RWPE1 (cell line): ENCODE measurements at regions not wholly inside any gene's neighbourhood (a gene's known extent, or its start where the extent isn't known, plus 50 kb on each side); places are given as distances from the start of the nearest gene placed in this dataset.

Experiments used
- CTCF ChIA-PET: fragments of 350-600 bp; sonication (Branson Sonifier 250); formaldehyde crosslinking; extraction: SDS; loops from one replicate; lab custom pipeline; 2021; lab: Yijun Ruan, JAX
- POLR2A ChIA-PET: fragments of 400-600 bp; formaldehyde crosslinking; extraction: SDS; loops from one replicate; lab custom pipeline; 2020; ENCODE audit warnings: antibody characterized with exemption; ENCODE audit not compliant: low non-redundant PET; lab: Yijun Ruan, JAX
- DNase-seq: peaks from one replicate; pipeline ENCODE4 v3.0.0; 2012; ENCODE audit warnings: low spot score
- H3K27ac ChIP-seq: fragments of 450-650 bp; 2 replicates; pipeline ENCODE4 v1.5.1; 2017
- TF ChIP-seq, protein P1 (sequence below): fragments of 450-650 bp; conservative IDR thresholded peaks from 2 replicates; pipeline ENCODE4 v1.5.1; 2017; ENCODE audit warnings: low read depth, mild to moderate bottlenecking

DNA sequence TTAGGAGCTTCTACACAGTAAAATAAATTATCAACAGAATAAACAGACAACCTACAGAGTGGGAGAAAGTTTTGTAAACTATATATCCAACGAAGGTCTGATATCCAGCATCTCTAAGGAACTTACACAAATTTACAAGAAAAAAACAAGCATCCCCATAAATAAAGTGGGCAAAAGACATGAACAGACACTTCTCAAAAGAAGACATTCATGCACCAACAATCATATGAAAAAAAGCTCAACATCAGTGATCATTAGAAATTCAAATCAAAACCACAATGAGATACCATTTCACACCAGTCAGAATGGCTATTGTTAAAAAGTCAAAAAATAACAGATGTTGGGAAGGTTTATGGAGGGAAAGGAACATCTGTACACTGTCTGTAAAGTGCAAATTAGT lies 526.4 kb upstream of the CAMK1G start:
- TF ChIP-seq, protein P1, sequence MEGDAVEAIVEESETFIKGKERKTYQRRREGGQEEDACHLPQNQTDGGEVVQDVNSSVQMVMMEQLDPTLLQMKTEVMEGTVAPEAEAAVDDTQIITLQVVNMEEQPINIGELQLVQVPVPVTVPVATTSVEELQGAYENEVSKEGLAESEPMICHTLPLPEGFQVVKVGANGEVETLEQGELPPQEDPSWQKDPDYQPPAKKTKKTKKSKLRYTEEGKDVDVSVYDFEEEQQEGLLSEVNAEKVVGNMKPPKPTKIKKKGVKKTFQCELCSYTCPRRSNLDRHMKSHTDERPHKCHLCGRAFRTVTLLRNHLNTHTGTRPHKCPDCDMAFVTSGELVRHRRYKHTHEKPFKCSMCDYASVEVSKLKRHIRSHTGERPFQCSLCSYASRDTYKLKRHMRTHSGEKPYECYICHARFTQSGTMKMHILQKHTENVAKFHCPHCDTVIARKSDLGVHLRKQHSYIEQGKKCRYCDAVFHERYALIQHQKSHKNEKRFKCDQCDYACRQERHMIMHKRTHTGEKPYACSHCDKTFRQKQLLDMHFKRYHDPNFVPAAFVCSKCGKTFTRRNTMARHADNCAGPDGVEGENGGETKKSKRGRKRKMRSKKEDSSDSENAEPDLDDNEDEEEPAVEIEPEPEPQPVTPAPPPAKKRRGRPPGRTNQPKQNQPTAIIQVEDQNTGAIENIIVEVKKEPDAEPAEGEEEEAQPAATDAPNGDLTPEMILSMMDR, result no peak
- DNase-seq, result no peak
- no peak overlapping the region for H3K27ac ChIP-seq
- CTCF ChIA-PET, result no interaction called here
- POLR2A ChIA-PET, result no interaction called here

DNA sequence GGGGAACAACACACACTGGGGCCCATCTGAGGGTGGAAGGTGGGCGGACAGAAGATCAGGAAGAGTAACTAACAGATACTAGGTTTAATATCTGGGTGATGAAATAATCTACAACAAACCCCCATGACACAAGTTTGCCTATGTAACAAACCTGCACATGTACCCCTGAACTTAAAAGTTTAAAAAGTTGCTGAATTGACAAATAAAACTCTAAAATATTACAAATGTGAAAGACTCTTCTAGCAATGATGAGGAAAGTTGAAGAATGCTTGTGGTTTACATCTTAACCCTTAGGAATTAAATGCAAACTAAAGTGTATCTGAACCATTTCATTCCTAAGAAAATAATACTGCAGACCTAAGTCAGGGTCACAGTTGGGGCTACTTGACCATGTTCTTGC lies 525.6 kb upstream of the CAMK1G start:
- H3K27ac ChIP-seq, result no peak overlapping the region
- POLR2A ChIA-PET, result no interaction called here
- no peak for DNase-seq
- CTCF ChIA-PET, result no interaction called here
- TF ChIP-seq, protein P1, result no peak

DNA sequence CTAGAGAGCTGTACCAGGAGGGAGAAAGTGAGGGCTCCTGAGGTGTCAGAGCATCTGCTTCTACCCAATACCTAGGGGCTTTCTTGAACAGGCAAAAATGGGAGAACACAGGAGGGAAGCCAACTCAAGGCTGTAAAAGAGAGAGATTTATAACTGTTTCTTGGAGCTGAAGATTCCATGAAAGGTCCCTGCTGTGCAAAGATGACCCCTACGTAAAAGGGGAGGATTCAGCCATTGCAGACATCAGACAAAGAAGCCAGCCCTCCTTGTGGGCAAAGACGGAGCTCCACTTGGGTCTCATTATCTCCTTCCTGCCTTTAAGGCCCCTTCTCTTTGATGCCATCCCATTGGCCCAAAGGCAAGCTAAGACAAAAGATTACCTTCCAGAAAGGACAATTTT lies 524.1 kb upstream of the CAMK1G start:
- H3K27ac ChIP-seq, result no peak overlapping the region
- no peak for DNase-seq
- TF ChIP-seq, protein P1, result no peak
- POLR2A ChIA-PET, result no interaction called here
- CTCF ChIA-PET, result interaction anchor here (0.6 kb wide), 1 partner anchor 41 kb away, joined by 4 read pairs; no protein-coding TSS in a partner anchor

- H3K27ac ChIP-seq, result no peak overlapping the region
- TF ChIP-seq, protein P1, result no peak
- no peak for DNase-seq
- ChIA-PET CTCF (no interaction called here), POLR2A (no interaction called here)
Observed at GRCh38 chr1:209059981-209060380, 523.5 kb upstream of the CAMK1G start.

DNA sequence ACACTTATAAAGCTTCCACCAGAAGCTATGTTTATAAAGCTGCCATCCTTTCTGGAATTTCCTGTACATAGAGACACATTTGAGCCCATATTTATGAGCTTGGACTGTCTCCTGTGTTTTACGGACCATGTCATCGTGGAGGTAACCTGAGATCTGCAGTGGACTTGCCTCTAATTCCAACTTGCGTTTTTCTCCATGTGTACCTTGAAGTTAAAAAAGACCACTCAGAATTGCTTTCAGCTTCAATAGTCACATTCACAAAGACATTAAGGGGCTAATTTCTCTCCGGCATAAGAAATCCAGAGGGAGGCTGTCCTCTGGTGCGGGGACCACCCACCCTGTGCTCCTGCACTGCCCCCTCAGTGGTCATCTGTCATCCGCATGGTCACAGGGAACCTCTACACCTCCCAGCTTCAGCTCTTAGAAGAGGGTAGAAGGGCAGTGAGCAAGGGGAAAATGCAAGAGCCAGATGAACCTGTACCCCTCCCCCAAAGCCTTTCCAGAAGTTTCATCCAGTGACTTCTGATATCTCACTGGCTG lies 521.4 kb upstream of the CAMK1G start:
- DNase-seq, result no peak
- ChIA-PET POLR2A (no interaction called here), CTCF (no interaction called here)
- H3K27ac ChIP-seq, result no peak overlapping the region
- TF ChIP-seq, protein P1, result no peak

DNA sequence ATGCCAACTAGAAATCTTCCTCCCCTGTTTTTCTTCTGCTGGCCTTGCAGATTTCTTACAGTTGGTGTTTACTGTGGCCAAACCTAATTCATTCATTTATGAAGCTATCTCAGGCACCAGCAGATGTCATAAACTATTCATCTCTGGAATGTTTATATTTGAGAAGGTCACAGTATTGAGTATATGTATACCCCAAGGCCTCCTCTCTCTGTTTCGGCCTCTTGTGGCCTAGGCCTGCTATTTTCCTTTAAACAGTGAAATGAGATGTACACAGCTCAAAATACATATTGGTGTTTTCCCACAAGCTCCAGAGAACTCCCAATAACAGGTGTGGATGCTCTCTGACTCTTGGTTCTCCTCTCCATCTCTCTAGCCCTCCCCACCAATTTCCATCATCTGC lies 520.7 kb upstream of the CAMK1G start:
- TF ChIP-seq, protein P1, result no peak
- DNase-seq, result no peak
- H3K27ac ChIP-seq, result no peak overlapping the region
- ChIA-PET POLR2A (no interaction called here), CTCF (no interaction called here)
